Mucosa of stomach (tissue), 1 donor: ENCODE measurements at regions not wholly inside any gene's neighbourhood (a gene's known extent, or its start where the extent isn't known, plus 50 kb on each side); places are given as distances from the start of the nearest gene placed in this dataset.
"Not testable (repeated sequence)": the region's sequence is repeated elsewhere in the genome, so short reads cannot be mapped to it uniquely, and the experiment has no call there.

Experiments
- H3K27me3 ChIP-seq: one replicate; pipeline ENCODE4 v1.7.0; 2013; ENCODE audit warnings: mild to moderate bottlenecking, low read length; ENCODE audit not compliant: control insufficient read depth, insufficient read depth
- H3K36me3 ChIP-seq: one replicate; pipeline ENCODE4 v1.7.0; 2013; ENCODE audit warnings: low read length; ENCODE audit not compliant: control insufficient read depth, insufficient read depth
- H3K4me1 ChIP-seq: one replicate; pipeline ENCODE4 v1.7.0; 2013; ENCODE audit warnings: mild to moderate bottlenecking, low read length; ENCODE audit not compliant: control insufficient read depth, insufficient read depth
- H3K4me3 ChIP-seq: one replicate; pipeline ENCODE4 v1.7.0; 2013; ENCODE audit warnings: low read length
- H3K9ac ChIP-seq: one replicate; pipeline ENCODE4 v1.7.0; 2013; ENCODE audit warnings: mild to moderate bottlenecking, low read length, moderate library complexity
- H3K9me3 ChIP-seq: one replicate; pipeline ENCODE4 v1.7.0; 2013; ENCODE audit warnings: mild to moderate bottlenecking, low read length, moderate library complexity; ENCODE audit not compliant: control insufficient read depth
- donor health status: Pancreatic carcinoma.

- peaks cover 42% of the 10 kb centered on the region for H3K4me1 ChIP-seq
- H3K9ac ChIP-seq: no peak overlapping the region
- no peaks in the 10 kb centered on the region for H3K36me3 ChIP-seq
- H3K4me3 ChIP-seq: no peak overlapping the region
- H3K9me3 ChIP-seq: no peaks in the 10 kb centered on the region
- H3K27me3 ChIP-seq: no peaks in the 10 kb centered on the region
Measured at GRCh38 chr11:119567688-119568582, 145.0 kb upstream of the THY1 start.

DNA sequence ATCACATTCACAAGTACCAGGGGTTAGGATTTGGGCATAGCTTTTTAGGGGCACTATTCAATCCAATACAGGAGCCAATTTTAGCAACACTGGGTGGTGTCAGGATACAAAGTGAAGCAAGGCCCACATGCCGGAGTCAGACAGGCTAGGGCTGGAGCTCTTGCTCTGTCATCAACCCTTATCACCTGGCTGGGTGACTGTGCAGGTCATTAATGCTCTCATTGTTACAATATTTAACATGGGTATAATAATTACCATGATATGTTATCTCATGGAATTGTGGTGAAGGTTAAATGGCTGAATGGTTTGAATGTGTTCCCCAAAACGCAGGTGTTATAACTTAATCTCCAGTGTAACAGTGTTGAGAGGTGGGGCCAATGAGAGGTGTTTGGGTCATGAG, 143.3 kb upstream of the THY1 start:
- H3K27me3 ChIP-seq: no peaks in the 10 kb centered on the region
- no peaks in the 10 kb centered on the region for H3K36me3 ChIP-seq
- no peak overlapping the region for H3K9ac ChIP-seq
- H3K4me3 ChIP-seq: no peak overlapping the region
- H3K9me3 ChIP-seq: no peaks in the 10 kb centered on the region
- H3K4me1 ChIP-seq: peaks cover 28% of the 10 kb centered on the region

GRCh38 chr11:119565693-119566092, 142.7 kb upstream of the THY1 start:
- not testable (repeated sequence) for H3K4me3 ChIP-seq, H3K9me3 ChIP-seq, H3K9ac ChIP-seq, H3K27me3 ChIP-seq, H3K36me3 ChIP-seq
- peaks cover 27% of the 10 kb centered on the region for H3K4me1 ChIP-seq

DNA sequence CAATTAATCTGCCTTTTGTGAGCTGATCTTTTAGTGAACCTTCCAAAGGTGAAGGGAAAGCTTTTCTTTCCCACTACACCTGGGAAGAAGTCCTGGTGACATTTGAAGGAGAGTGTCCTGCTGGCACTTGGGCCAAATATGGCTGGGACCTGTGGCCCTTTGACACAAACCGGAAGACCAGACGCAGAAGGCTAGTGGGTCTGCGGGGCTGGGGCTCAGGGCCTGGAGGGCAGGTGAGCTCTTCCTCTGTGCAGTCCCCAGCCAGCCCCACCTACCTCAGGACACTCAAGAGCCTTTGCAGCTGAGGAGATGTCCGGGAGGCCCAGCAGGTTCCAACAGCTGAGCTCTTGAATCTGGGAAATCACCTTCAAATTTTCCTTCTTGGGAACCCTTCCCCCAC, 138.0 kb upstream of the THY1 start:
- Histone ChIP-seq H3K36me3 (no peaks in the 10 kb centered on the region), H3K9ac (no peak overlapping the region), H3K4me3 (no peak overlapping the region), H3K4me1 (no peaks in the 10 kb centered on the region), H3K27me3 (no peaks in the 10 kb centered on the region), H3K9me3 (no peaks in the 10 kb centered on the region)

- H3K27me3 ChIP-seq: no peaks in the 10 kb centered on the region
- no peaks in the 10 kb centered on the region for H3K36me3 ChIP-seq
- no peaks in the 10 kb centered on the region for H3K4me1 ChIP-seq
- H3K9me3 ChIP-seq: no peaks in the 10 kb centered on the region
- H3K9ac ChIP-seq: no peak overlapping the region
- H3K4me3 ChIP-seq: no peak overlapping the region
Measured at GRCh38 chr11:119560291-119560690, 137.3 kb upstream of the THY1 start.

DNA sequence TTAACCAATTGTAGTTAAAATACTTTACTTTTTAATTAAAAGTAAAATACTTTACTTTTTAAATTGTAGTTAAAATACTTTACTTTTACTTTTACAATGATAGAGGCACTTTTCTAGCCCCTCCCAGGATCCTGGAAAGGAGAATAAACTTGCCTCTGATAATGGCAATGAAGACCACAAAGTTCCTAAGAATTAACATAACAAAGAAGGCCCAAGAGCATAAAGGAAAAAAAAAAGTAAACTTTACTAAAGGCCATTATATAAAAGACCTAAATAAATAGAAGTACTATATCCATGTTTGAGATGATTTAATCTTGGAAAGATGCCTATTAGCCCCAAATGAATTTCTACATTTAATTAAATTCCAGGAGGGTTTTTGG, 129.1 kb upstream of the THY1 start:
- no peaks in the 10 kb centered on the region for H3K4me1 ChIP-seq

GRCh38 chr11:119551420-119552105, 128.6 kb upstream of the THY1 start:
- H3K4me3 ChIP-seq: no peak overlapping the region
- no peak overlapping the region for H3K9ac ChIP-seq
- H3K36me3 ChIP-seq: no peaks in the 10 kb centered on the region
- no peaks in the 10 kb centered on the region for H3K27me3 ChIP-seq
- no peaks in the 10 kb centered on the region for H3K9me3 ChIP-seq
- H3K4me1 ChIP-seq: no peaks in the 10 kb centered on the region

More for the DNA sequence above, 129.1 kb upstream of the THY1 start:
- Histone ChIP-seq H3K4me3 (no peak overlapping the region), H3K9me3 (no peaks in the 10 kb centered on the region), H3K36me3 (no peaks in the 10 kb centered on the region), H3K27me3 (no peaks in the 10 kb centered on the region), H3K9ac (no peak overlapping the region)

DNA sequence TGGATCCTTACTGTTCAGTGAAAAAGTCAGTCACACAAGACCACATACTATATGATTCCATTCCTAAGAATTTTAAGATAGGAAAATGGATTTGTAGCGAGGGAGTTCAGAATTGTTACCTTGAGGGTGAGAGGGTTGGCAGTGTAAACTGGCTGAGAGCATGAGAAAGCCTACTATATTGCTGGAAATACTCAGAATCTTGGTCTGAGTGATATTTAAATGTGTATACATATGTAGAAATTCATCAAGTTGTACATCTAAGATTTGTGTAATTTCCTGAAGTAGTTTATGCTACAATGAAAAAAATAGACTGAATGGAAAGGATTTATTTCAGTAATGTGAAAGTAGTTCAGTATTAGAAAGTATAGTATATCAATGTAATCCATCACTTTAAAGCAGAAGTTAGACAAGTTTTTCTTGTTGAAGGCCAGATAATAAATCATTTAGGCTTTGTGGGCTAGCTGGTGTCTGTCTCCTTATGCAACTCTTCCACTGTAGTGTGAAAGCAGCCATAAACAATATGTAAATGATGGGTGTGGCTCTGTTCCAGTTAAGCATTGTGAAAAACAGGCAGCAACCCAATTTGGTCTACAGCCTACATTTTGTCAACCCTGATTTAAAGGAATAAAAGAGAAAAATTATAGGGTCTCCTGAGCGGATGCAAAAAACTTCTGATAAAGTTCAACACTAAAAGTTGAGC, 127.2 kb upstream of the THY1 start:
- no peak overlapping the region for H3K4me3 ChIP-seq
- no peak overlapping the region for H3K9ac ChIP-seq
- H3K4me1 ChIP-seq: no peaks in the 10 kb centered on the region
- H3K9me3 ChIP-seq: no peaks in the 10 kb centered on the region
- no peaks in the 10 kb centered on the region for H3K27me3 ChIP-seq
- no peaks in the 10 kb centered on the region for H3K36me3 ChIP-seq

- Histone ChIP-seq H3K27me3 (no peaks in the 10 kb centered on the region), H3K36me3 (no peaks in the 10 kb centered on the region), H3K4me3 (no peak overlapping the region), H3K4me1 (no peaks in the 10 kb centered on the region), H3K9me3 (no peaks in the 10 kb centered on the region), H3K9ac (no peak overlapping the region)
Measured at GRCh38 chr11:119547511-119547910, 124.5 kb upstream of the THY1 start.

DNA sequence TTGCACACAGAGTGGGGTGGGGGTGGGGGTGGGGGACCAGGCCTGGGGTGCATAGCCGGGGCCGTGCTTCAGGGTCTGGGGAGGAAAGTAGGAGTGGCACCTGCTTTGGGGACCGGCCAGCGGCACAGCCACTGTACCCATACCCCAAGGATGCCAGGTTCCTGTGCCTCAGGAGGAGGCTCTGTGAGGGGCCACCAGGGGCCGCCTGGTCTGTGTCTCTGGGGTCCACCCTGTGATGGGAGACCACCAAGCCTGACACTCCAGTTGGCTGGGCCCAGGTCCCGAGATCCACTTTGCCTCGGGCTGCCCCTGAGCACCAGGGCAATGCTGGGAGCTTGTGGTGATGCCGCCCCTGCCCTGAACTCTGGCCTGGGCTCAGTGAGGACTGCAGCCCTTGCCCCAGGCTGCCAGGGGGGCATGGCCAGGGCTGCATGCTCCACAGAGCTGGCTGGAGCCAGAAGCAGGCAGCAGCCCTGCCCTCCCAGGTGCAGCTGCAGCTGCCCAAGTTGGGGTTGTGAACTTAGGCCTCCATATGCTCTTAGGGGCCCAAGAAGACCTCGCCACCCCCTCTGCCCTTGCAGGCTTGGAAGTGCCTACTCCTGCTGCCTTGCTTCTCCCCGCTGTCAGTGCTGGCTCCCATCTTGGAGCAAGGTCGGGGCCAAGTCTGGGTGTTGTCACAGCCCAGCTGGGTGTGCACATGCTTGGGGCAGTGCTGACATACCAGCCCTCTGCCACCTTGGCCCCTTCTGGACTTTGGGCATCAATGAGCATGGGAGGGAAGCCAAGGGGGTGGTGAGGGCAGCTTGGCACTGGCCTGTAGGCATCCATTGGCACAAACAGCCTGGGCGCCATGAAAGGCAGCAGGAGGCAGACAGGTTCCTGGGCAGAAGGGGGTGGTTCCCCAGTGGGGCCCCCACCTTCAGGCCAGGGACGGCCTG, 123.3 kb upstream of the THY1 start:
- Histone ChIP-seq H3K9me3 (no peaks in the 10 kb centered on the region), H3K4me1 (no peaks in the 10 kb centered on the region), H3K27me3 (no peaks in the 10 kb centered on the region), H3K4me3 (no peak overlapping the region), H3K36me3 (no peaks in the 10 kb centered on the region), H3K9ac (no peak overlapping the region)

DNA sequence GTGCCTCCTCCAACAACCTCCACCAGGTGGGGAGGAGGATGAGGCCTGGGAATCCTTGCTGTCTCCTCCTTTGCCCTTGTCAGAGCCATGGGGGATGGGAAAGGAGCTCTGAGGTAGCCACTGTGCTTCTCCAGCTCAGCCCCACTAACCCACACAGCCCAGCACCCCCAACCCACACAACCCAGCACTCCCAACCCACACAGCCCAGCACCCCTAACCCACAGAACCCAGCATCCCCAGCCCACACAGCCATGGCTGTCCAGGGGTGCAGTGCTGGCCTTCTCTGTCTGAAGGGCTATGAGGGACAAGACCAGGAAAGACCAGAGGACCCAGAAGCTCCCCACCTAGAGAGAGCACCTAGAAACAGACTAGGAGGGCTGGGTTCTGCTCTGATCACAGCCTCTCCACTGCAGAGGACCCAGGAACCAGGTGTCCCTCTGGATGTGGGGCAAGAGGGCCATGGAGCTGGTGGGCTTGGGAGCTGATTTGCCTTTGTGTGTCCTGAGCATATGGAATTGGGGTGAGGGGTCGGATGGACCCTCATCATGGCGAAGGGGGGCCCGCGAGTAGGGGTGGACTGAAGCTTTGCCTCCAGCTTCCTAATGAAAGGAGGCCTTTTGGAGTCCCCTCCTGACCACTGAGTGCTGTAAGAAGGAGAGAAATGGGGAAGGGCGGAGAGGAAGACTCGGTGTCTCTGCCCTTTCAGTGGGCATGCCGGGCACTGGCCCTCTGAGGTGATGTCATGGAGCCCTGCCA, 117.6 kb upstream of the THY1 start:
- Histone ChIP-seq H3K4me1 (peaks cover 13% of the 10 kb centered on the region), H3K36me3 (no peaks in the 10 kb centered on the region), H3K27me3 (no peaks in the 10 kb centered on the region), H3K4me3 (no peak overlapping the region), H3K9ac (no peak overlapping the region), H3K9me3 (no peaks in the 10 kb centered on the region)
